K562 (cell line): ENCODE measurements at regions not wholly inside any gene's neighbourhood (a gene's known extent, or its start where the extent isn't known, plus 50 kb on each side); places are given as distances from the start of the nearest gene placed in this dataset.

Experiments
- ATAC-seq: fragments of 200-7000 bp; cut with Tn5 transposase; 3 replicates; pipeline ENCODE4 v1.9.1; 2020; ENCODE audit warnings: moderate library complexity
- BruUV-seq: library from RNA; stranded (reverse); fragments of 400-500 nt; replicated peaks from 2 replicates; lab custom pipeline; 2021; lab: Mats Ljungman, UMichigan
- CTCF ChIA-PET: fragments of 300-600 bp; formaldehyde crosslinking; extraction: SDS; loops from one replicate; lab custom pipeline; 2021; ENCODE audit warnings: low intra/inter-chr PET ratio; lab: Yijun Ruan, JAX
- POLR2A ChIA-PET: fragments of 300-600, 350-650 bp; sonication (Branson Sonifier 250); formaldehyde crosslinking; extraction: SDS; loops from one replicate; lab custom pipeline; 2021; ENCODE audit warnings: antibody characterized with exemption, inconsistent platforms; lab: Yijun Ruan, JAX
- DNase-seq, 4 experiments: peaks; one replicate each; pipeline versions ENCODE4 v3.0.0 to v3.0.0-alpha.2; 2011 to 2018; ENCODE audit warnings: low spot score in 3 of 4, mixed read lengths in 3 of 4; ENCODE audit errors: extremely low read depth in 1 of 4
- FAIRE-seq: peaks from 2 replicates; lab custom pipeline; 2011; peaks lifted over from hg19 to GRCh38; lab: Jason Lieb, UNC
- H2AFZ ChIP-seq: 2 replicates; pipeline ENCODE4 v1.6.0; 2011; ENCODE audit warnings: low read depth, low read length, control low read depth, inconsistent platforms
- H3K27ac ChIP-seq: fragments of 200-600 bp; 3 replicates; pipeline ENCODE4 v1.8.0; 2011; ENCODE audit warnings: low read depth, mild to moderate bottlenecking, control low read depth, inconsistent platforms, low read length, moderate library complexity, mixed read lengths; ENCODE audit errors: extremely low read depth
- H3K27me3 ChIP-seq, 2 experiments: fragments of 300-600 bp in 1 of 2; 2 replicates in 1 of 2; 3 replicates in 1 of 2; pipeline versions ENCODE4 v1.6.0 to v1.8.0; 2011; ENCODE audit warnings: inconsistent platforms in 2 of 2, low read length in 2 of 2, mild to moderate bottlenecking in 1 of 2, mixed read lengths in 1 of 2, moderate library complexity in 1 of 2; ENCODE audit not compliant: control insufficient read depth in 2 of 2, insufficient read depth in 2 of 2
- H3K36me3 ChIP-seq: fragments of 300-600 bp; 3 replicates; pipeline ENCODE4 v1.8.0; 2011; ENCODE audit warnings: mild to moderate bottlenecking, low read length, inconsistent platforms; ENCODE audit not compliant: control insufficient read depth, insufficient read depth
- H3K4me1 ChIP-seq, 2 experiments: fragments of 200-600 bp in 1 of 2; replicated peaks in 1 of 2; 2 replicates in 1 of 2; 3 replicates in 1 of 2; pipeline versions ENCODE4 v1.5.1 to v1.8.0; 2011; ENCODE audit warnings: inconsistent platforms in 2 of 2, low read length in 2 of 2, mild to moderate bottlenecking in 1 of 2, mixed read lengths in 1 of 2, moderate library complexity in 1 of 2; ENCODE audit not compliant: control insufficient read depth in 2 of 2, insufficient read depth in 2 of 2
- H3K4me2 ChIP-seq: 2 replicates; pipeline ENCODE4 v1.6.1; 2011; ENCODE audit warnings: low read length, control low read depth, inconsistent platforms, mixed read lengths; ENCODE audit not compliant: insufficient read depth
- H3K4me3 ChIP-seq: fragments of 200-600 bp; sonication (generic), shearing (Covaris generic); 2 replicates; pipeline ENCODE4 v1.5.1; 2016; ENCODE audit warnings: control low read depth, inconsistent platforms
- H3K79me2 ChIP-seq: fragments of 200-600 bp; 3 replicates; pipeline ENCODE4 v1.8.0; 2011; ENCODE audit warnings: low read length, inconsistent platforms; ENCODE audit not compliant: control insufficient read depth, insufficient read depth
- H3K9ac ChIP-seq, 2 experiments: 2 replicates each; pipeline versions ENCODE4 v1.6.0 to v1.6.1; 2011; ENCODE audit warnings: low read depth in 2 of 2, low read length in 2 of 2, control low read depth in 1 of 2, inconsistent platforms in 1 of 2, mild to moderate bottlenecking in 1 of 2, mixed read lengths in 1 of 2; ENCODE audit not compliant: insufficient read depth in 1 of 2
- H3K9me1 ChIP-seq: one replicate; pipeline ENCODE4 v1.6.0; 2011; ENCODE audit warnings: inconsistent platforms, mild to moderate bottlenecking, low read length, moderate library complexity; ENCODE audit not compliant: control insufficient read depth, insufficient read depth
- H3K9me3 ChIP-seq: replicated peaks from 2 replicates; pipeline ENCODE4 v1.5.1; 2011; ENCODE audit warnings: low read depth, low read length, inconsistent platforms; ENCODE audit not compliant: control insufficient read depth, insufficient read depth
- H4K20me1 ChIP-seq: replicated peaks from 2 replicates; pipeline ENCODE4 v1.6.1; 2011; ENCODE audit warnings: low read length, inconsistent platforms, mixed read lengths; ENCODE audit not compliant: control insufficient read depth, insufficient read depth
- BCOR ChIP-seq: fragments of 450-650 bp; IDR thresholded peaks from 2 replicates; pipeline ENCODE4 v1.6.1; 2016
- BRD9 ChIP-seq: fragments of 450-650 bp; IDR thresholded peaks from 2 replicates; pipeline ENCODE4 v1.6.1; 2018; ENCODE audit warnings: low read depth; ENCODE audit not compliant: partially characterized antibody
- CBX3 ChIP-seq, 2 experiments: IDR thresholded peaks; 1 replicate in 1 of 2; 2 replicates in 1 of 2; pipeline ENCODE4 v1.6.1; 2012; ENCODE audit warnings: inconsistent platforms in 2 of 2, low read length in 2 of 2, borderline replicate concordance in 1 of 2, control low read depth in 1 of 2
- DPF2 ChIP-seq: fragments of 450-650 bp; IDR thresholded peaks from 2 replicates; pipeline ENCODE4 v1.6.1; 2016
- FUS ChIP-seq: fragments of 200-400 bp; formaldehyde crosslinking; optimal IDR thresholded peaks from 2 replicates; pipeline ENCODE3; 2017; ENCODE audit warnings: low read depth, low read length
- MEF2D ChIP-seq: conservative IDR thresholded peaks from 2 replicates; pipeline ENCODE4 v1.6.1; 2016; ENCODE audit warnings: low read depth, missing genetic modification characterization, missing compliant biosample characterization
- NBN ChIP-seq: fragments of 450-650 bp; IDR thresholded peaks from 2 replicates; pipeline ENCODE4 v1.6.1; 2016; ENCODE audit warnings: low read depth, mild to moderate bottlenecking
- PHF20 ChIP-seq: fragments of 450-650 bp; IDR thresholded peaks from 2 replicates; pipeline ENCODE4 v1.6.1; 2018; ENCODE audit not compliant: partially characterized antibody
- PRPF4 ChIP-seq: fragments of 200-400 bp; formaldehyde crosslinking; IDR thresholded peaks from one replicate; pipeline ENCODE4 v1.6.1; 2017; ENCODE audit warnings: low read length, low read depth, mild to moderate bottlenecking; ENCODE audit not compliant: insufficient read depth, poor library complexity, severe bottlenecking
- PURB ChIP-seq: sonication (generic); formaldehyde crosslinking; IDR thresholded peaks from 2 replicates; pipeline ENCODE4 v1.9.0; 2021; ENCODE audit warnings: low read depth, mild to moderate bottlenecking, missing genetic modification reagents
- SMARCA4 ChIP-seq: fragments of 450-650 bp; IDR thresholded peaks from 2 replicates; pipeline ENCODE4 v1.6.1; 2016
- STAT5B ChIP-seq: fragments of 250-450 bp; sonication (Bioruptor Pico); IDR thresholded peaks from 2 replicates; pipeline ENCODE4 v1.8.0; 2021; ENCODE audit warnings: mild to moderate bottlenecking, inconsistent platforms
- ZFX ChIP-seq: sonication (generic); formaldehyde crosslinking; IDR thresholded peaks from 2 replicates; pipeline ENCODE4 v1.8.0; 2022; ENCODE audit warnings: mild to moderate bottlenecking, missing genetic modification reagents, moderate library complexity
- ZKSCAN1 ChIP-seq: fragments of 150-350 bp; IDR thresholded peaks from 2 replicates; pipeline ENCODE4 v1.6.1; 2016; ENCODE audit warnings: low read depth, low read length
- ZNF707 ChIP-seq: fragments of 250-450 bp; sonication (Bioruptor Pico); conservative IDR thresholded peaks from 2 replicates; pipeline ENCODE4 v1.8.0; 2022; ENCODE audit warnings: inconsistent platforms, mild to moderate bottlenecking, moderate library complexity
- WGBS: fragments of 100-300 bp; shearing (Covaris generic); methylation state at CpG from one replicate; pipeline ENCODE4 v1.1.6; 2016; ENCODE audit warnings: low coverage, mixed read lengths; ENCODE audit not compliant: insufficient coverage; ENCODE audit errors: missing lambda C conversion rate; 5-methylcytosine and 5-hydroxymethylcytosine counted together
- in situ Hi-C: fragments of 300-500 bp; cut with MboI; formaldehyde crosslinking; loops from 4 replicates; pipeline ENCODE4 v1.15.0; 2018; ENCODE audit warnings: inconsistent platforms, mixed read lengths
- intact Hi-C: fragments of 100-400 bp; cut with micrococcal nuclease; formaldehyde crosslinking; loops from 2 replicates; pipeline ENCODE4 v1.14.2; 2022
- TF ChIP-seq, protein P1 (sequence below): sonication (generic); formaldehyde crosslinking; IDR thresholded peaks from 2 replicates; pipeline ENCODE4 v1.8.0; 2022; ENCODE audit warnings: mild to moderate bottlenecking, missing genetic modification reagents
- TF ChIP-seq, protein P2 (sequence below): fragments of 250-450 bp; sonication (Bioruptor Pico); IDR thresholded peaks from 2 replicates; pipeline ENCODE4 v1.8.0; 2021; ENCODE audit warnings: borderline replicate concordance, mild to moderate bottlenecking, moderate library complexity; ENCODE audit not compliant: poor library complexity, severe bottlenecking
- TF ChIP-seq, protein P3 (sequence below): fragments of 250-450 bp; sonication (Bioruptor Pico); IDR thresholded peaks from 2 replicates; pipeline ENCODE4 v1.5.0; 2020; ENCODE audit warnings: mild to moderate bottlenecking, borderline replicate concordance

DNA sequence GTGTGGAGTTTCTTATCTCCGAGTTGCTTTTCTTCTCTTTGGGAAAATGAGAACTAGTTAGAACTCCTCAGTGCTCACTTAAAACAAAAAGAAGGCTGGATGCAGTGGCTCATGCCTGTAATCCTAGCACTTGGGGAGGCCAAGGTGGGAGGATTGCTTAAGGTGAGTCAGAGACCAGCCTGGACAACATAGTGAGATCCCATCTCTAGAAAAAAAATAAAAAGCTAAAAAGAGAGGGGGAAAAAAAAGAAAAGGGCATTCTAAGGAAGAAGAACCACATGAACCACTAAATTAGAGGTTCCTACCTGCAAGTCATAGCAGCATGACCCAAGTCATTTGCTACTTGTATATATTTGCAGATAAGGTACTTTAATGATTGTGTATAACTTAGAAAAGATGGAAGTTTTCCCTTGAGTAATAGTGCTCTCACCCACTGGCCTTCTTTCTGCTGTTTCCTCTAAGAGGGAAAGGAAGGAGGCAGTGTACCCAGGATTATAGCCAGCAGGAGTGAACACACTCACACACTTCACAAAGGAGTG lies 87.8 kb downstream of the CCDC71L start (continued):
- TF ChIP-seq, protein P1, sequence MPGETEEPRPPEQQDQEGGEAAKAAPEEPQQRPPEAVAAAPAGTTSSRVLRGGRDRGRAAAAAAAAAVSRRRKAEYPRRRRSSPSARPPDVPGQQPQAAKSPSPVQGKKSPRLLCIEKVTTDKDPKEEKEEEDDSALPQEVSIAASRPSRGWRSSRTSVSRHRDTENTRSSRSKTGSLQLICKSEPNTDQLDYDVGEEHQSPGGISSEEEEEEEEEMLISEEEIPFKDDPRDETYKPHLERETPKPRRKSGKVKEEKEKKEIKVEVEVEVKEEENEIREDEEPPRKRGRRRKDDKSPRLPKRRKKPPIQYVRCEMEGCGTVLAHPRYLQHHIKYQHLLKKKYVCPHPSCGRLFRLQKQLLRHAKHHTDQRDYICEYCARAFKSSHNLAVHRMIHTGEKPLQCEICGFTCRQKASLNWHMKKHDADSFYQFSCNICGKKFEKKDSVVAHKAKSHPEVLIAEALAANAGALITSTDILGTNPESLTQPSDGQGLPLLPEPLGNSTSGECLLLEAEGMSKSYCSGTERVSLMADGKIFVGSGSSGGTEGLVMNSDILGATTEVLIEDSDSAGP (CRISPR knock-in tag) = no peak
- TF ChIP-seq ZKSCAN1 (no peak), NBN (peak; percentile 34; the same call in 1 of the 2 replicates), ZNF707 (CRISPR knock-in tag) (no peak), BCOR (peak; percentile 97), PHF20 (peak; percentile 37), DPF2 (peak; percentile 30; the same call in 1 of the 2 replicates), STAT5B (CRISPR knock-in tag) (no peak)

DNA sequence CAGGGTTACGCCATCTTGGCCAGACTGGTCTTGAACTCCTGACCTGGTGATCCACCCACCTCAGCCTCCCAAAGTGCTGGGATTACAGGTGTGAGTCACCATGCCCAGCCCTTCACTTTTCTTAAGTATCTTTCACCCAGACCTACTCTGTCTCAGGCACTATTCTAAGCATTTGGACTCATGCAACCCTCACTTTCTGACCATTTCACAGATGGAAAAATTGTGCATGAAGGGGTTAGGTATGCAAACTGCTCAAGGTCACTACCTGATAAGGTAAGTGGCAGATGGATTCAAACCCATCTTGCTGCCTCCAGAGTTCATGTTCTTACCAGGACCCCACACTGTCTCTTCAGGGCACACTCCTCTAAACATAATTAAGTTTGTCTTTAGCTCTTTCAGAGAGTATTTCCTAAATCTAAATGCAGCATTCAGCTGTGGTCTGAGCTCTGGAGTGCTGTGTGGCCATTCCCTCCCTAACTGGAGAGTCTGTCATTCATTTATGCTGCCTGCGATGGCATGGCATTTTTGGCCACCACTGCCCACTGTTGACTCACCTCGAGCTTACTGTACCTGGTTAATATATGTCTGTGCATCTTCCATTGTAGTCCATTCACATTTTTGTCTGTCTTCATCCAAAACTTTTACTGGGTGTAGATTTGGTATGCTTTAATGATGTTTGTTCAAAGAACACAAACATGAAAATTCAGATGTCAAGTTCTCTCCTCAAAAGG lies 88.4 kb downstream of the CCDC71L start:
- no peaks in the 10 kb centered on the region for H3K79me2 ChIP-seq
- H3K9ac ChIP-seq = no peak overlapping the region
- peaks cover 43 to 76% of the 10 kb centered on the region in 2 experiments for H3K4me1 ChIP-seq
- no peak for DNase-seq
- H2AFZ ChIP-seq = peak overlapping the region; percentile 35; the same call in 1 of the 2 replicates
- 75% methylated on average over 3 of the region's 3 CpGs for WGBS
- no peak overlapping the region for H3K4me3 ChIP-seq
- H3K9me3 ChIP-seq = peaks cover 5% of the 10 kb centered on the region; the same call in 1 of the 2 replicates
- no TSS peak for BruUV-seq
- H3K4me2 ChIP-seq = no peak overlapping the region
- no peaks in the 10 kb centered on the region for H3K27me3 ChIP-seq
- peak overlapping the region; percentile 5; the same call in 1 of the 3 replicates for H3K27ac ChIP-seq
- ChIA-PET CTCF (no interaction called here), POLR2A (interaction anchor here (1.1 to 1.4 kb wide), 2 partner anchors 13 to 87 kb away, joined by 4 read pairs; no protein-coding TSS in a partner anchor)
- FAIRE-seq = no peak
- no peaks in the 10 kb centered on the region for H4K20me1 ChIP-seq
- ATAC-seq = no peak
- in situ Hi-C loops (no loop called here), intact Hi-C loops (no loop called here)
- no peaks in the 10 kb centered on the region for H3K9me1 ChIP-seq
- no peaks in the 10 kb centered on the region; the same call in 2 of the 3 replicates for H3K36me3 ChIP-seq
- TF ChIP-seq, protein P2, sequence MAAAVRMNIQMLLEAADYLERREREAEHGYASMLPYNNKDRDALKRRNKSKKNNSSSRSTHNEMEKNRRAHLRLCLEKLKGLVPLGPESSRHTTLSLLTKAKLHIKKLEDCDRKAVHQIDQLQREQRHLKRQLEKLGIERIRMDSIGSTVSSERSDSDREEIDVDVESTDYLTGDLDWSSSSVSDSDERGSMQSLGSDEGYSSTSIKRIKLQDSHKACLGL (CRISPR knock-in tag) = no peak
- no peak for TF ChIP-seq PURB (CRISPR knock-in tag)
- TF ChIP-seq BRD9 = no peak
- TF ChIP-seq CBX3 (IDR thresholded peaks at IDR 0.05; ENCODE audit: borderline replicate concordance in 1 of 2, low read length in 2 of 2) = 0 out of 3 replicates have a peak, but pooled peaks of 1 of the 2 experiments have one; percentile 35
- no peak for TF ChIP-seq FUS
- no peak for TF ChIP-seq ZFX (CRISPR knock-in tag)
- TF ChIP-seq, protein P3, sequence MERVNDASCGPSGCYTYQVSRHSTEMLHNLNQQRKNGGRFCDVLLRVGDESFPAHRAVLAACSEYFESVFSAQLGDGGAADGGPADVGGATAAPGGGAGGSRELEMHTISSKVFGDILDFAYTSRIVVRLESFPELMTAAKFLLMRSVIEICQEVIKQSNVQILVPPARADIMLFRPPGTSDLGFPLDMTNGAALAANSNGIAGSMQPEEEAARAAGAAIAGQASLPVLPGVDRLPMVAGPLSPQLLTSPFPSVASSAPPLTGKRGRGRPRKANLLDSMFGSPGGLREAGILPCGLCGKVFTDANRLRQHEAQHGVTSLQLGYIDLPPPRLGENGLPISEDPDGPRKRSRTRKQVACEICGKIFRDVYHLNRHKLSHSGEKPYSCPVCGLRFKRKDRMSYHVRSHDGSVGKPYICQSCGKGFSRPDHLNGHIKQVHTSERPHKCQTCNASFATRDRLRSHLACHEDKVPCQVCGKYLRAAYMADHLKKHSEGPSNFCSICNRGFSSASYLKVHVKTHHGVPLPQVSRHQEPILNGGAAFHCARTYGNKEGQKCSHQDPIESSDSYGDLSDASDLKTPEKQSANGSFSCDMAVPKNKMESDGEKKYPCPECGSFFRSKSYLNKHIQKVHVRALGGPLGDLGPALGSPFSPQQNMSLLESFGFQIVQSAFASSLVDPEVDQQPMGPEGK (CRISPR knock-in tag) = no peak
- no peak for TF ChIP-seq SMARCA4
- TF ChIP-seq PRPF4 = no peak
- no peak for TF ChIP-seq MEF2D (tag)
